Stimulated activated CD8-positive, alpha-beta memory T cell treated with anti-CD3 and anti-CD28 coated beads, Interleukin-4, amount 100 ng/mL, for 4 hours (primary cell): ENCODE measurements at regions not wholly inside any gene's neighbourhood (a gene's known extent, or its start where the extent isn't known, plus 50 kb on each side); places are given as distances from the start of the nearest gene placed in this dataset.
"Not testable (repeated sequence)": the region's sequence is repeated elsewhere in the genome, so short reads cannot be mapped to it uniquely, and the experiment has no call there.

Experiments
- DNase-seq, 2 donors: peaks; one replicate each; pipeline ENCODE4 v3.0.0-alpha.2; 2020; ENCODE audit warnings: low read depth in 2 of 2, low spot score in 1 of 2

DNA sequence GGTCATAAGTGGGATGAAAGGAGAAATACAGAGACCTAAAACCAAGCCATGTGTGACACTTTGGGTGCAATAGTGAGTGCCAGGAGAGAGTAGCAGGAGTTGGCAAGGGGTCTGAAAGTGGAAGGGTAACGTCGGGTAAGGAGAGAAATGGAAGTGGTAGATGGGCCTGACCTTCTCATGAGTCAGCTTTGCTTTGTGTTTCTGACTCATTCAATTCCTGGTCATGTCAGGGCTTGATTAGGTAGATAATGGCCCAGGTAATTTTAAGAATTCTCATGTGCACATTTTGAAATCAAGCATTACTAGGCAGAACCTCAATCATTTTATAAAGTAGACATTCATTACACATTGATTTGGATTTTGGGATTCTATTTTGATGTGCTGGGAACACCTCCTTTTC, 262.5 kb downstream of the SOX2 start:
- no peak for DNase-seq

GRCh38 chr3:181976526-181976925, 264.8 kb downstream of the SOX2 start:
- DNase-seq, result no peak

- no peak for DNase-seq
These were observed 273.7 kb downstream of the SOX2 start for GRCh38 chr3:181985386-181985785.

DNA sequence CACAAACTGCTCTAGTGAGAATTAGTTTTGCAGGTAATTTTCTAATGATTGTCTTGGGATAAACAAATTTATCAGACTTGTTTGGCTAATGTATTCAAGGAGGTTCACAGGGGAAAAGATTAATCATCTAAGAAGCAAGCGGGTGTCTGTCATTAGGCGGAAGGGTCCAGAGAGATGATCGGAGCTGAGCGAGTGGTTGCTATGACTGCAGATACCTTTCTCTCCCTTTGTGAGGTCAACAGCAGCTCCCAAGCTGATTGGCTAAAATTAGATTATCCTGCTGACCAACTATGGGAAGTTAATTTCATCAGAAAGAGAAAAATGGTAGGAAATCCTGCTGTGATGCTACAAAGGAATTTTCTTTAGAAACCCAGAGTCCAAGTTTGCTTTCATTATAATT, 276.0 kb downstream of the SOX2 start:
- DNase-seq, result no peak

DNA sequence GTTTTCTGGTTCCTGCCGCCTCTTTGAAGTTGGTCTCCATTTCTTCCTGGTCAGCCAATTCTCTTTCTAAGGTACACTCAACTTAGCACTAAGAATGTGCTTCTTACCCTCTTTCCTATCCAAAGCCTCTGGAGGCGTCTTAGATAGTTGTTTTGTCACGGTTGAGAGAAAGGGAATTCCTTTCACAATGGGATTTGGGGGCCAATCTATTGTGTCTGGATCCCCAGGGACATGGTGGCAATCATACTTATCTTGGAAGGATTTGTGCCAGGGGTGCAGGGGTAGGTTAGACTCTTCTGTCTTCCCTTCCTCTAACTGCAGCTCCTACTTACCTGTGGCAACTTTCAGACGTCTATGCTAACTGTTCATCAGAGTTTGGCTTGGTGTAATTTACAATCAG, 287.1 kb downstream of the SOX2 start:
- no peak for DNase-seq

- DNase-seq, result no peak
These were observed 287.6 kb downstream of the SOX2 start for GRCh38 chr3:181999314-181999713.

GRCh38 chr3:182000447-182000846, 288.7 kb downstream of the SOX2 start:
- DNase-seq, result no peak

- no peak for DNase-seq
These were observed 293.5 kb downstream of the SOX2 start for GRCh38 chr3:182005219-182005618.

DNA sequence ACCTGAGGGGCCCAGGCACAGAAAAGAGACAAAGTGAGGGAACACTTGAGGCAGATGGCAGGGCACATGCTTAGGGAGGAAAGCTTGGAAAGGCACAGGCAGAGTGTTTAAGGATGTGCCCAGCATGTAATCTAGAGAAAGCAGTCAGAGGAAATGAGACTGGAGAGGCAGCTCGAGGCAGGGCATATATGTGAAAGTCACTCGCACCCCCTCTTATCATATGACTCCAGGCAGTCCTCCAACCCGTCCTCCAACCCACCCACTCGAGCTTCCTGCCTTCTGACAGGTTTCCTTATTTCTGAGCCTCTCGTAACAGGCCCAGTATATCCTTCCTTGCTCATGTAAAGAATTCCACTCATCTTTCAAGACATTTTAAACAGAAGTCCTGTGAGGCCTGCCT, 294.0 kb downstream of the SOX2 start:
- no peak for DNase-seq

GRCh38 chr3:182006431-182006830, 294.7 kb downstream of the SOX2 start:
- no peak for DNase-seq

DNA sequence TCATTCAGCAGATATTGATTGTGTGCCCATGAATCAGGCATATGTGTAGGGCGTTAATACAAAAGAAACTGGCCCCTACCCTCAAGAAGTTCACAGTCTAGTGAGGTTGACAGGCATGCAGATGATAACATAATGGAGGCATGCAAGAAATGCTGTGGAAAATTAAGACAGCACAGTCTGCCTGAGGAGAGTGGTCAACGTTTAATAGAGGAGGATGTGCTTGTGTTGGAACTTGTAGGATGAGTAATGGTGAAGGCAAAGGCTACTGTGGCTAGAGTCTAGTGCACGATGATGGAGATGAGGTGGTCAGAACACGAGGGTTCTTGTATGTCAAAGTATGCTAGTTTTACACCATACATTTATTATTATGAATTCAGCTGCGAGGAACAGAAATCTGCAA, 295.7 kb downstream of the SOX2 start:
- DNase-seq, result no peak

GRCh38 chr3:182018361-182018760, 306.6 kb downstream of the SOX2 start:
- no peak for DNase-seq

DNA sequence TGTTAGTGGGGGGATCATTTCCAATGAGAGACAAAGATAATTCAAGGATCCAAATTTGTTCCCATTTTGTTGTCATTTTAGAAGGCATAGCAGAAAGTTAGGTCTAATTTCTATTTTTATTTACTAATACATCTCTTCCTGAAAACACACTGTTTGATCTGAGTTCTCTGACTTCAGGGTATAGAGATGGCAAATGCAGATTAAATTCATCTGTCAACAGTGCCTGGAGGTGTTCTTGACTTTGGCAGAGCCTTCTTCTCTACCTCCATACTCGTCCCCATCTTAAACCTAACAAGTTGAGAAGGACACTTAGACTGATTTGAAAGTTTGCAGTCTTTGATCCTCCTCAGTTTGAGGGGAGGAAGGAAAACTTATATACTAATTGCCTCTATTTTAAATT, 308.2 kb downstream of the SOX2 start:
- no peak for DNase-seq

- no peak for DNase-seq
These were observed 312.1 kb downstream of the SOX2 start for GRCh38 chr3:182023843-182024242.

GRCh38 chr3:182027366-182027765, 315.6 kb downstream of the SOX2 start:
- no peak for DNase-seq

- DNase-seq, result no peak
These were observed 316.4 kb downstream of the SOX2 start for GRCh38 chr3:182028081-182028480.

- not testable (repeated sequence) for DNase-seq
These were observed 322.5 kb downstream of the SOX2 start for GRCh38 chr3:182034231-182034630.

- no peak for DNase-seq
These were observed 323.6 kb downstream of the SOX2 start for GRCh38 chr3:182035324-182035723.

DNA sequence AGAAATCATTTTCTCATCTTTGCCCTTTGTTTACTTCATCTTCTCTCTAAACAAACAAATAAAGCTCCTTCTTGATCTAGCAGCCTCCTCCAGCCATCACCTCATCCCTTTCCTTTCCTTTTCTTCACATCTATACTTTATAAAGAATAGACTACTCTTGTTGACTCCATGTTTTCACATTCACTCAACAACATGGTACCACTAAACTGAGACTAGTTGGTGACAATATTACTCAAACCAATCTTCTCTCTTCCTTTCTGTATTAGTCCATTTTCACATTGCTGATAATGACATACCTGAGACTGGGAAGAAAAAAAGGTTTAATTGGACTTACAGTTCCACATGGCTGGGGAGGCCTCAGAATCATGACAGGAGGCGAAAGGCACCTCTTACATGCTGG, 324.7 kb downstream of the SOX2 start:
- no peak for DNase-seq

DNA sequence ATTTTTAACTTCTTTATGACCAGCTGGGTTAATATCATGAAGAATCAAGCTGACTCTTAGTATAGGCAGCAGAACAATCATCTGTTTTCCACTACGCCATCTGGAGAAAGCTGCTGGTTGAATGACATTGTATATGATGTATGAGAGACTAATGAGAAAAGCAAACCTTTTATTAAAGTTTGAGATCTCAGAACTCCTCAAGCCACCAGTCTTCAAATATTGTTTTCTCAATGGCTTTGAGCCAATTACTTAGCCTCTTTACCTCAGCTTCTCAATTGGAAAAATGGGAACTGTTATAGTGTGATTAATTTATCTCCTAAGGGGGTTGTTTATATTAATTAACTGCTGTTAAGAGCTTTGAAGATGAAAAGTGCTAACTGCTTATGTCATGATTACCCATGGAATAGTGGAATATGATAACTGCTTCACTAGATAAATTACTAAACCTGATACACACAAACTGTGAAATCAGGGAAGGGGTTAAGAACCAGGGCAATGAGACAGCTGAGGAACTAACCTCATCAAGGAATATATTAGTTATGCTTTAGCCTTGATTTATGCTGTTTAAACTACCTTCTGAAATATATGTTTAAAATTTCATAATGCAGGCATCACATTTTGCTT, 330.1 kb downstream of the SOX2 start:
- no peak for DNase-seq

DNA sequence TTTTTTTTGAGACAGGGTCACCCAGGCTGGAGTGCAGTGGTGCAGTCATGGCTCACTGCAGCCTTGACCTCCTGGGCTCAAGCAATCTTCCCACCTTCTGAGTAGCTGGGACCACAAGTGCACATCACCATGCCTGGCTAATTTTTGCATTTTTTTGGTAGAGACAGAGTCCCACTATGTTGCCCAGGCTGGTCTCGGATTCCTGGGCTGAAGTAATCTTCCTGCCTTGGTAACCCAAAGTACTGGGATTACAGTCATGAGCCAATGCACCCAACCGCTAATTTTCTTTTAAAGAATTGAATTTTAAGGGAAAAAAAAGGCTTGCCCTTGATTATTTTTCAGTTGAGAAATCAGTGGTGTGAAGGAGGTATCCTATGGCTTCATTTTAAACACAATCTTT, 334.0 kb downstream of the SOX2 start:
- no peak for DNase-seq

GRCh38 chr3:182046166-182046764, 334.5 kb downstream of the SOX2 start:
- no peak for DNase-seq

GRCh38 chr3:182050932-182051331, 339.2 kb downstream of the SOX2 start:
- no peak for DNase-seq
